Esophagus squamous epithelium (tissue), 4 donors: ENCODE measurements at regions not wholly inside any gene's neighbourhood (a gene's known extent, or its start where the extent isn't known, plus 50 kb on each side); places are given as distances from the start of the nearest gene placed in this dataset.
"Not testable (repeated sequence)": the region's sequence is repeated elsewhere in the genome, so short reads cannot be mapped to it uniquely, and the experiment has no call there.

Source experiments
- POLR2A ChIP-seq, 4 donors: fragments of 450-650 bp; IDR thresholded peaks; one replicate each; pipeline ENCODE4 v1.6.1; 2017; ENCODE audit warnings: antibody characterized with exemption in 4 of 4, mild to moderate bottlenecking in 4 of 4, moderate library complexity in 3 of 4
- TF ChIP-seq, protein P1 (sequence below), 6 experiments: fragments of 450-650 bp in 4 of 6; fragments of 200-600 bp in 2 of 6; sonication (generic) in 2 of 6; IDR thresholded peaks; one replicate each; pipeline ENCODE4 v1.5.1; 2016 to 2019; ENCODE audit warnings: antibody characterized with exemption in 6 of 6, mild to moderate bottlenecking in 4 of 6, moderate library complexity in 4 of 6

DNA sequence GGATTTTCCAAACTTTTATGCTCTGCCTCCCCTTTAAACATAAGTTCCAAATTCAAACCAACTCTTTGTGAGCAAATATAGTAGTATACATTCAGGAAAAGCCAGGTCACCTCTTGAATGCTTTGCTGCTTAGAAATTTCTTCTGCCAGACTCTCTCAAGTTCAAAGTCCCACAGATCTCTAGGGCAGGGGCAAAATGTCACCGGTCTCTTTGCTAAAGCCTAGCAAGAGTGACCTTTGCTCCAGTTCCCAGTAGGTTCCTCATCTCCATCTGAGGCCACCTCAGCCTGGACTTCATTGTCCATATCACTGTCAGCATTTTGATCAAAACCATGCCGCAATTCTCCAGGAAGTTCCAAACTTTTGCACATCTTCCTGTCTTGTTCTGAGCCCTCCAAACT, 382.3 kb downstream of the PIK3C3 start:
- TF ChIP-seq, protein P1, sequence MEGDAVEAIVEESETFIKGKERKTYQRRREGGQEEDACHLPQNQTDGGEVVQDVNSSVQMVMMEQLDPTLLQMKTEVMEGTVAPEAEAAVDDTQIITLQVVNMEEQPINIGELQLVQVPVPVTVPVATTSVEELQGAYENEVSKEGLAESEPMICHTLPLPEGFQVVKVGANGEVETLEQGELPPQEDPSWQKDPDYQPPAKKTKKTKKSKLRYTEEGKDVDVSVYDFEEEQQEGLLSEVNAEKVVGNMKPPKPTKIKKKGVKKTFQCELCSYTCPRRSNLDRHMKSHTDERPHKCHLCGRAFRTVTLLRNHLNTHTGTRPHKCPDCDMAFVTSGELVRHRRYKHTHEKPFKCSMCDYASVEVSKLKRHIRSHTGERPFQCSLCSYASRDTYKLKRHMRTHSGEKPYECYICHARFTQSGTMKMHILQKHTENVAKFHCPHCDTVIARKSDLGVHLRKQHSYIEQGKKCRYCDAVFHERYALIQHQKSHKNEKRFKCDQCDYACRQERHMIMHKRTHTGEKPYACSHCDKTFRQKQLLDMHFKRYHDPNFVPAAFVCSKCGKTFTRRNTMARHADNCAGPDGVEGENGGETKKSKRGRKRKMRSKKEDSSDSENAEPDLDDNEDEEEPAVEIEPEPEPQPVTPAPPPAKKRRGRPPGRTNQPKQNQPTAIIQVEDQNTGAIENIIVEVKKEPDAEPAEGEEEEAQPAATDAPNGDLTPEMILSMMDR (IDR thresholded peaks at IDR 0.05), result not testable (repeated sequence)
- not testable (repeated sequence) for TF ChIP-seq POLR2A (IDR thresholded peaks at IDR 0.05)
